ENCODE measurements at regions not wholly inside any gene's neighbourhood (a gene's known extent, or its start where the extent isn't known, plus 50 kb on each side); places are given as distances from the start of the nearest gene placed in this dataset.

DNA sequence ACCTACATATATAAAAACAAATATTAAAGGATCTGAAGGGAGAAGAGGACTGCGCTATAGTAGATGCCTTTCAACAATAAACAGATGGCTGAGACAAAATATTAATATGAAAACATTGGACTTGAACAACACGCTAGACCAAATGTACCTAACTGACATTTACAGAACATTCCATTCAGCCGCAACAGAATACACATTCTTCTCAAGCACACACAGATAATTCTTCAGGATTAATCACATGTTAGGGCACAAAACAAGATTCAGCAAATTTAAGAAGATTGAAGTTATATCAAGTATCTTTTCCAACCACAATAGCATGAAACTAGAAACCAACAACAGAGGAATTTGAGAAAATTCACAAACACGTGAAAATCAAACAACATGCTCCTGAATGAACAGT, 741.4 kb downstream of the ADGRL2 start:
- Histone ChIP-seq H3K4me3 (ENCODE audit: low read length) (no peak overlapping the region), H3K27ac (ENCODE audit: low read length) (no peak overlapping the region), H3K9me3 (ENCODE audit: insufficient read depth, low read depth, low read length) (no peaks in the 10 kb centered on the region)

GRCh38 chr1:82540006-82540405, 739.3 kb downstream of the ADGRL2 start:
- Histone ChIP-seq H3K36me3 (ENCODE audit: insufficient read depth, low read depth, low read length) (no peaks in the 10 kb centered on the region), H3K27me3 (ENCODE audit: insufficient read depth, low read length) (no peaks in the 10 kb centered on the region), H3K4me3 (ENCODE audit: low read length) (no peak overlapping the region), H3K9me3 (ENCODE audit: insufficient read depth, low read depth, low read length) (peaks cover 5% of the 10 kb centered on the region; the same call in 1 of the 2 replicates), H3K4me1 (ENCODE audit: insufficient read depth, low read length) (no peaks in the 10 kb centered on the region), H3K9ac (ENCODE audit: low read depth, low read length) (no peak overlapping the region), H3K27ac (ENCODE audit: low read length) (no peak overlapping the region)

More for the DNA sequence above, 741.4 kb downstream of the ADGRL2 start:
- Histone ChIP-seq H3K27me3 (ENCODE audit: insufficient read depth, low read length) (no peaks in the 10 kb centered on the region), H3K4me1 (ENCODE audit: insufficient read depth, low read length) (no peaks in the 10 kb centered on the region), H3K36me3 (ENCODE audit: insufficient read depth, low read depth, low read length) (no peaks in the 10 kb centered on the region), H3K9ac (ENCODE audit: low read depth, low read length) (no peak overlapping the region)

GRCh38 chr1:82538876-82539275, 738.1 kb downstream of the ADGRL2 start:
- H3K36me3 ChIP-seq (ENCODE audit: insufficient read depth, low read depth, low read length) = no peaks in the 10 kb centered on the region
- peaks cover 6% of the 10 kb centered on the region; the same call in 1 of the 2 replicates for H3K9me3 ChIP-seq (ENCODE audit: insufficient read depth, low read depth, low read length)
- H3K4me3 ChIP-seq (ENCODE audit: low read length) = no peak overlapping the region
- no peaks in the 10 kb centered on the region for H3K4me1 ChIP-seq (ENCODE audit: insufficient read depth, low read length)
- H3K27ac ChIP-seq (ENCODE audit: low read length) = no peak overlapping the region
- H3K27me3 ChIP-seq (ENCODE audit: insufficient read depth, low read length) = no peaks in the 10 kb centered on the region
- H3K9ac ChIP-seq (ENCODE audit: low read depth, low read length) = no peak overlapping the region

DNA sequence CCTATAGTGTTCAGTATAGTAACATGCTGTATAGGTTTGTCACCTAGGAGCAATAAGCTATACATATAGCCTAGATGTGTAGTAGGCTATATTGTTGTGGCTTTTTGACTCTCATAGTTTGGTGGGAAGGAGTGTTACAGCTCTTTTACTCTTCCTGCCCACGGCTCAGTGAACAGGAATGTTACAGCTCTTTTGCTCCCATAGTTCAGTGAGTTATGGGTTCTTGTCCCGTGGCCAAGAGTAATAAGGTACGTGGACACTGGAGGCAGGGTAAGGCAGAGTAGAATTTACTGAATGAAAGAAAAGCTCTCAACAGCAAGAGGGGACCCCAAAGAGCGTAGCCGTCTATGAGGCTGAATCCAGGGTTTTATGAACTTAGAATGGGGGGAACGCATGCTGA, 734.3 kb downstream of the ADGRL2 start:
- Histone ChIP-seq H3K36me3 (ENCODE audit: insufficient read depth, low read depth, low read length) (no peaks in the 10 kb centered on the region), H3K27ac (ENCODE audit: low read length) (no peak overlapping the region), H3K9ac (ENCODE audit: low read depth, low read length) (no peak overlapping the region), H3K27me3 (ENCODE audit: insufficient read depth, low read length) (no peaks in the 10 kb centered on the region), H3K9me3 (ENCODE audit: insufficient read depth, low read depth, low read length) (peaks cover 17% of the 10 kb centered on the region), H3K4me1 (ENCODE audit: insufficient read depth, low read length) (no peaks in the 10 kb centered on the region), H3K4me3 (ENCODE audit: low read length) (no peak overlapping the region)

DNA sequence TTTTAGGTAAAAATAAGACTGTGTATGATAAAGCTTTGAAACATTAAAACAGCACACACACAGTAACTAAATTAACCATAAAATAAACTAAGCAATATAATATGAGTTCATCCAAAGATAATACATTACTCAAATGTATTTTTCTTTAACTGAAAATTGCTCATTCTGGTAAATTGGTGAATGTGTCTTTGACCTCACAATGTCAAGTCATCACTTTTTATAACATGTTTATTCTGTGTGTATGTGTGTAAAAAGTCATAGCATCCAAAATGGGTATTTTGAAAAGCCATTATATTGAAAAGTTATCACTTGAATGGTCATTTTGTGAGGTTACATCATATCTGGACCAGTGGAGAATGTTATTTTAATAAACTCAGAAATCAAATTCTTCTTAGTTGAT, 724.6 kb downstream of the ADGRL2 start:
- H3K9ac ChIP-seq (ENCODE audit: low read depth, low read length) = no peak overlapping the region
- H3K27ac ChIP-seq (ENCODE audit: low read length) = no peak overlapping the region
- H3K4me1 ChIP-seq (ENCODE audit: insufficient read depth, low read length) = no peaks in the 10 kb centered on the region
- no peaks in the 10 kb centered on the region for H3K36me3 ChIP-seq (ENCODE audit: insufficient read depth, low read depth, low read length)
- no peaks in the 10 kb centered on the region for H3K27me3 ChIP-seq (ENCODE audit: insufficient read depth, low read length)
- no peak overlapping the region for H3K4me3 ChIP-seq (ENCODE audit: low read length)
- H3K9me3 ChIP-seq (ENCODE audit: insufficient read depth, low read depth, low read length) = peaks cover 6% of the 10 kb centered on the region

DNA sequence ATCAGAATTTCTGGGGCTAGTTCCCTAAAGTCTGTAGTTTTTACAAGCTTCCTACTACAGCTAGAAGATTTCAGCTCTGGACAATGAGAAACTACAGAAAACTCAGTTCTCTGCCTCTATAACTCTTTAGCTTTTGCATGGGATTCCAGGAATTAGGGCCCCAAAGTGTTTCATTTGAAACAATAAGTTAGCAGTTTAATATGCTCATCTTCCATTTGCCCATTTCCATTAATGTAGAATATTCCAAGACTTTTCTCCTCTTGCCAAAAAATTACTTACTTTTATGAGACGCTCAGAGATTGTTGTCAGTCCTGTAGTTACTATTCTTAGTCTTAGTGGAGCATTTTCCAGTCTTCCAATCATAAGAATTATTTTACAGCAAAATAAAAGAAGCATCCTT, 719.9 kb downstream of the ADGRL2 start:
- 0 out of 2 replicates have a peak, but pooled peaks cover 2% of the 10 kb centered on the region for H3K4me1 ChIP-seq (ENCODE audit: insufficient read depth, low read length)
- no peaks in the 10 kb centered on the region for H3K27me3 ChIP-seq (ENCODE audit: insufficient read depth, low read length)
- no peak overlapping the region for H3K4me3 ChIP-seq (ENCODE audit: low read length)
- H3K9me3 ChIP-seq (ENCODE audit: insufficient read depth, low read depth, low read length) = no peaks in the 10 kb centered on the region
- H3K36me3 ChIP-seq (ENCODE audit: insufficient read depth, low read depth, low read length) = no peaks in the 10 kb centered on the region
- no peak overlapping the region for H3K27ac ChIP-seq (ENCODE audit: low read length)
- H3K9ac ChIP-seq (ENCODE audit: low read depth, low read length) = no peak overlapping the region

- Histone ChIP-seq H3K27ac (ENCODE audit: low read length) (no peak overlapping the region), H3K27me3 (ENCODE audit: insufficient read depth, low read length) (no peaks in the 10 kb centered on the region), H3K4me1 (ENCODE audit: insufficient read depth, low read length) (0 out of 2 replicates have a peak, but pooled peaks cover 2% of the 10 kb centered on the region), H3K9ac (ENCODE audit: low read depth, low read length) (no peak overlapping the region), H3K9me3 (ENCODE audit: insufficient read depth, low read depth, low read length) (no peaks in the 10 kb centered on the region), H3K4me3 (ENCODE audit: low read length) (no peak overlapping the region), H3K36me3 (ENCODE audit: insufficient read depth, low read depth, low read length) (no peaks in the 10 kb centered on the region)
Observed at GRCh38 chr1:82517586-82517985, 716.9 kb downstream of the ADGRL2 start.

GRCh38 chr1:82515650-82516049, 714.9 kb downstream of the ADGRL2 start:
- H3K4me1 ChIP-seq (ENCODE audit: insufficient read depth, low read length) = 0 out of 2 replicates have a peak, but pooled peaks cover 2% of the 10 kb centered on the region
- H3K9ac ChIP-seq (ENCODE audit: low read depth, low read length) = no peak overlapping the region
- no peak overlapping the region for H3K27ac ChIP-seq (ENCODE audit: low read length)
- H3K36me3 ChIP-seq (ENCODE audit: insufficient read depth, low read depth, low read length) = no peaks in the 10 kb centered on the region
- no peaks in the 10 kb centered on the region for H3K27me3 ChIP-seq (ENCODE audit: insufficient read depth, low read length)
- no peaks in the 10 kb centered on the region for H3K9me3 ChIP-seq (ENCODE audit: insufficient read depth, low read depth, low read length)
- H3K4me3 ChIP-seq (ENCODE audit: low read length) = no peak overlapping the region

DNA sequence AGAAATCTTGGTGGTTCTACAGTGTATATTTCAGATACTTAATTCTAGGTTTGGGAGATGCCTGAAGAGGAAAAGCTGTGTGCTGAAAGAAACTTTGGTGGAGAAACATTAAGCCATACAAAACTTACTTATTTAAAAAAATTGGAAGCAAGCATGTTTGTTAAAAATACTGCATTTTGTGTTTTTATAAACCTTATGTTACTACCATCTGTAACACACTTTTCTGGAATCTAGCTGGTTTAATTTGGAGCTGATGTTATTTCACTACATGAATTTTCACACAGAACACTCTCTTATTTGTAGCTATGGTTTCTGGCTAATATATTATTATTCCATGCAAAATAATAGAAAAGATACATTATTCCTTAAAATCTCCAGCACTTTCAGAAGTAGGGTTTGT, 710.7 kb downstream of the ADGRL2 start:
- H3K9ac ChIP-seq (ENCODE audit: low read depth, low read length) = no peak overlapping the region
- no peaks in the 10 kb centered on the region for H3K4me1 ChIP-seq (ENCODE audit: insufficient read depth, low read length)
- no peaks in the 10 kb centered on the region for H3K36me3 ChIP-seq (ENCODE audit: insufficient read depth, low read depth, low read length)
- no peak overlapping the region for H3K4me3 ChIP-seq (ENCODE audit: low read length)
- H3K9me3 ChIP-seq (ENCODE audit: insufficient read depth, low read depth, low read length) = no peaks in the 10 kb centered on the region
- H3K27ac ChIP-seq (ENCODE audit: low read length) = no peak overlapping the region
- H3K27me3 ChIP-seq (ENCODE audit: insufficient read depth, low read length) = no peaks in the 10 kb centered on the region

DNA sequence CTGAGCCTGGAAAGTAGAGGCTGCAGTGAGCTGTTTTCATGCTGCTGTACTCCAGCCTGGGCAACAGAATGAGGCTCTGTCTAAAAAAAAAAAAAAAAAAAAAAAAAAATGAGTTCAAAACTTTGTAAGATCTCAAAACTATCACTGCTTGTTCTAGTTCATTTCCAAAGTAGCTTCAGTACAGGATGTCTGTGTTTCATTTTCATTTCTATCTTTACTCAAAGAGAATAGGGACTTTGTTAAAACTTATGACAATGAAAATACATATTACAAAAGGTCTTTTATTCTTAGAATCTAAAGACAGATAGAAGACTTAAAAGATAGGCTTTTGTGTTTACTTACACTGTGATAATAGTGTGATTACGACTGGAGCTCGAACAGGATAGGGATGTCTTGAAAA, 709.7 kb downstream of the ADGRL2 start:
- H3K27me3 ChIP-seq (ENCODE audit: insufficient read depth, low read length) = no peaks in the 10 kb centered on the region
- no peaks in the 10 kb centered on the region for H3K9me3 ChIP-seq (ENCODE audit: insufficient read depth, low read depth, low read length)
- H3K4me1 ChIP-seq (ENCODE audit: insufficient read depth, low read length) = no peaks in the 10 kb centered on the region
- H3K27ac ChIP-seq (ENCODE audit: low read length) = no peak overlapping the region
- H3K4me3 ChIP-seq (ENCODE audit: low read length) = no peak overlapping the region
- no peaks in the 10 kb centered on the region for H3K36me3 ChIP-seq (ENCODE audit: insufficient read depth, low read depth, low read length)
- no peak overlapping the region for H3K9ac ChIP-seq (ENCODE audit: low read depth, low read length)

GRCh38 chr1:82507011-82507410, 706.3 kb downstream of the ADGRL2 start:
- no peak overlapping the region for H3K9ac ChIP-seq (ENCODE audit: low read depth, low read length)
- H3K27me3 ChIP-seq (ENCODE audit: insufficient read depth, low read length) = no peaks in the 10 kb centered on the region
- H3K9me3 ChIP-seq (ENCODE audit: insufficient read depth, low read depth, low read length) = no peaks in the 10 kb centered on the region
- no peak overlapping the region for H3K4me3 ChIP-seq (ENCODE audit: low read length)
- no peaks in the 10 kb centered on the region for H3K4me1 ChIP-seq (ENCODE audit: insufficient read depth, low read length)
- H3K36me3 ChIP-seq (ENCODE audit: insufficient read depth, low read depth, low read length) = no peaks in the 10 kb centered on the region
- H3K27ac ChIP-seq (ENCODE audit: low read length) = no peak overlapping the region

GRCh38 chr1:82503822-82504221, 703.1 kb downstream of the ADGRL2 start:
- H3K36me3 ChIP-seq (ENCODE audit: insufficient read depth, low read depth, low read length) = no peaks in the 10 kb centered on the region
- no peaks in the 10 kb centered on the region for H3K9me3 ChIP-seq (ENCODE audit: insufficient read depth, low read depth, low read length)
- H3K4me3 ChIP-seq (ENCODE audit: low read length) = no peak overlapping the region
- H3K27ac ChIP-seq (ENCODE audit: low read length) = no peak overlapping the region
- no peaks in the 10 kb centered on the region for H3K27me3 ChIP-seq (ENCODE audit: insufficient read depth, low read length)
- H3K9ac ChIP-seq (ENCODE audit: low read depth, low read length) = no peak overlapping the region
- no peaks in the 10 kb centered on the region for H3K4me1 ChIP-seq (ENCODE audit: insufficient read depth, low read length)

DNA sequence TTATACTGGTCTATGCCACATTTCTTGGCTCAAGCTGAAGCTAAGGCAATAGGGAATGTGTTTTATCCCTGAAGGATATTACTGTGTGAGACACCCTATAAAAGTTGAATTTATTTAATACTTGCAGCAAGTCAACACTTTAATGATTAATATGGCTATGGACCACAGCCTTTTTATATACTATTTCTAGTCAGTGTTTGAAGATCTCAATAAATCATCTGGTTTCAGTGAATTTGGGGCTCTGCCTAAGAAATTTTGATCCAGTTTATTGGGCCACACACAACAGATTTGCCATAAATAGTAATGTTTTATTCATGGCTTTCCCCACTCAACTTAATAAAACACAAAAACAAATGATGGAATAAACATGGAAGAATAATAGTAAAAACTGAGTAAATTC, 698.3 kb downstream of the ADGRL2 start:
- no peaks in the 10 kb centered on the region for H3K36me3 ChIP-seq (ENCODE audit: insufficient read depth, low read depth, low read length)
- no peaks in the 10 kb centered on the region for H3K27me3 ChIP-seq (ENCODE audit: insufficient read depth, low read length)

More for the DNA sequence above, 698.3 kb downstream of the ADGRL2 start:
- no peak overlapping the region for H3K27ac ChIP-seq (ENCODE audit: low read length)
- H3K4me3 ChIP-seq (ENCODE audit: low read length) = no peak overlapping the region
- H3K9ac ChIP-seq (ENCODE audit: low read depth, low read length) = no peak overlapping the region
- peaks cover 33% of the 10 kb centered on the region for H3K9me3 ChIP-seq (ENCODE audit: insufficient read depth, low read depth, low read length)
- H3K4me1 ChIP-seq (ENCODE audit: insufficient read depth, low read length) = no peaks in the 10 kb centered on the region
